ENCODE measurements at regions not wholly inside any gene's neighbourhood (a gene's known extent, or its start where the extent isn't known, plus 50 kb on each side); places are given as distances from the start of the nearest gene placed in this dataset.
"Not testable (repeated sequence)": the region's sequence is repeated elsewhere in the genome, so short reads cannot be mapped to it uniquely, and the experiment has no call there.

DNA sequence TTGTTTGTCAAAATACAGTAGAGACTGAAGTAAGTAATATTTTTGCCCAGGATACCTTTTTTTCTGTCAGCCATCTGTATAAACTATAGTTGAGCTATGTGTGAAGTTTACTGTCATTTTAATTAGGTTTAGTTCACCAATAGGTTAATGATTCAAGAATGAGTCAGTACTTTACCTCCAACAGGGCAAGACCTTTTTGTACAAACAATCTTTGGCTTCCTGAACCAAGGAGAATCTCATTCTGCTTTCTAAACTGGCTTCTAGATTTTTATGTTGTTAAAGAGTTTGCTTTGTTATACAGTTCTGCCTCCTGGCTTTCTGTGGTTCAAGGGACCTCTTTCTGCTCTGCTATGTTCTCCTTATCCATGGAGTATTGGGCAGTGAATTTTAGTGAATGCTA is 412.0 kb upstream of the NR3C2 start:
- no peak for DNase-seq

DNA sequence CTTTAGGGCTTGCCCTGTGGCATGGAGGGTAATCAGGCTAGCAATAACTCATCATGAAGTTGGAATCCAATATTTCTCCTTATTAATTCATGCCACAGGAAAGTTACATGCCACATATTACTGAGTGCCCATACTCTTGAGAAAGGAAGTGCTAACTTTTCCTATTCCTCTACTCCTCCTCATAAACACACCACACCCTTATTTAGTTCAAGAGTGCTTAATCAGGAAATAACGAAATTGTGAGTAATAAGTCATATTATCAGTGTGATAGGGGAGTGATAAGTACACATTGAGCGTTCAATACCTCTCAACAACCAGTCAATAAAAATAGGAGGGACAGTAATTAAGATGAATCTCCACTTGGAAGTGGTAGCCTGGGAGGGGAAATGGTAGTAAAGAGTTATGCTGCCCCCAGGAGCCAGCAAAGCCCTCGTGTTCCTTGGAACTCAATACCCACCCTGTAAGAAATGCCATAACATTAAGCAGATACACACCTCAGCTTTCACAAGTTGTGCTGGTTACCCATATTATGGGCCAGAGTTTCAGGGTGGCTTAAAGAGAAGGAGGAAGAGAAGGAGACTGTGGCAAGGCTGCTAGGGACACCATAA is 410.0 kb upstream of the NR3C2 start:
- DNase-seq: no peak

DNA sequence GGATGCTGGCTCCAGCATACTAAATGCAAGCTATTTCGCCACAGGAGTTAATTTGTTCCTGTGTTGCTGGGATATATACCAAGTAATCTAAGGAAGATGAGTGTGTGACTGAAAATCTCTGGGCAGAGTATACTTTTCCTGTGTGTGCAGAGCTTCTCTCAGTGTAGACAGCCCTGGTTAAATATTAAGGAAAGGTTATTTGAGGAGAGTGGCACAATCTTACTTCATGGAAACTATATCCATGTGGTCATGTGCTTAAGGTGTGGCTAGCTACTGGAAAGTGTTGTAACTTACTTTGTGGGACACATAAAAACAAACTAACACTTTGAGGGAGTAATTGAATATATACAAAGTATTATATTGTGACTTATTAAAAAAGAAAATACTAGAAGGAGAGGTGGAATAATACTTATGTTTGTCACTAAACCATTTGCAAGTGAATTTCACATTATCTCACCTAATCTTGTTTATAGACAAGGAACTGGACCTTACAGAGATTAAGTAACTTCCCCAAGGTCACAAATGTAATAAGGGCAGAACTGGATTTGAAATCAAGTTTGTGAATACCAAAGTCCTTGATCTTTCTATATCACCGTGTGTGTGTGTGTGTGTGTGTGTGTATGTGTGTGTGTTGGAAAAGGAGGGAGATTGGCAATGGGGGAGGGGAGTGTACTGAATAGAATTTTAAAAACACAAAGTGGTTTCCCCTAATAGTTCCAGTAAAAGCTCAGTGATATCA is 408.2 kb upstream of the NR3C2 start:
- no peak for DNase-seq

DNA sequence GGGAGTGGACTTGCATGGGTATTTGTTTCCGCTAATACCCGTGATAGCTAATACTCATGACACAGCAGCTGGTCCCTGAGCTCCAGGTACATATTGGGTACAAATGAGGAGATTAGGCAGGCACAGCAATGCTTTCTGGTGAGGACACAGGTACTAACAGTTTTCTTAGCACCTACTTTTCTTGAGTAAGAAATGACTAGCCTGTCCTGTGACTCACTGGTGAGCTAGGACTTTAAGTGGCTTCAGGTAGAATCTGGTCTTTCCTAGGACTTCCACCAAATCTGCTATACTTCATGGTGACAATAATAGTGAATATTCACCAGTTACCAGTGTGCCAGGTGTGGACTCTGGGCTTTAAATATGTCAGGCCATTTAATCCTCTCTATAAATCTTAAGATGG is 407.4 kb upstream of the NR3C2 start:
- no peak for DNase-seq

DNA sequence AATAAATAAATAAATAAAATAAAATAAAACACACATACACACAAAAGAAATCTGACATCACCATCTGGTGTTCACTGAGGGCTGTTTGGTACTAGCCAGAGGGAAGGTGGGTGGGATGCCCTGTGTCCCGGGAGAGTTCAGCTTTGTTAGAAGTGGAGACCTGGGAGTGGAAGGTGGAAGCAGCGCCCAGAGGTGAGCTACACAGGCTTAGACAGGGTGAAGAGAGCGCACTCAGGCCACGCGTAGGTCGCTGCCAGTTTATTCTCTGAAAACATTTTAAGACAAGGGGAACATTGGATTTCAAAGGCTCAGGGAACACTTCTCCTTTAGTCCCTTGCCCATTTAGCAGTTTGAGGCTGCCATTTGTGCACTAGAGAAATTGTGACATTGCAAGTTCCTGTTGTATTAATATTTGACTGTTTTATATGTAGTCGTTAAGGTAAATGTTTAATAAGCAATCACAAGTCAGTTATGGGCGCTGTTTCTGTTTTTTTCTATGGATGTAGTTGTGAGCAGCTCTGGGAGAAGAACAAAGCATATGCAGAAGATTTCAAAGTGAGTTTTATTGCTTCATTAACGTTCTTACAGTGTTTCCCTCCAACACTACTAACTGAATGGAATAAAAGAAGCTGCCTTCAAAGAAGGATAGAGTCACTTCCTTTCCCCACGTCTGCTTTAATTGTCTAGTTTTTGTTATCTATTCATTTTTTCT is 405.5 kb upstream of the NR3C2 start:
- no peak for DNase-seq

- DNase-seq: no peak
Measured at GRCh38 chr4:148845609-148846008, 403.4 kb upstream of the NR3C2 start.

GRCh38 chr4:148843625-148844024 is 401.4 kb upstream of the NR3C2 start:
- no peak for DNase-seq

DNA sequence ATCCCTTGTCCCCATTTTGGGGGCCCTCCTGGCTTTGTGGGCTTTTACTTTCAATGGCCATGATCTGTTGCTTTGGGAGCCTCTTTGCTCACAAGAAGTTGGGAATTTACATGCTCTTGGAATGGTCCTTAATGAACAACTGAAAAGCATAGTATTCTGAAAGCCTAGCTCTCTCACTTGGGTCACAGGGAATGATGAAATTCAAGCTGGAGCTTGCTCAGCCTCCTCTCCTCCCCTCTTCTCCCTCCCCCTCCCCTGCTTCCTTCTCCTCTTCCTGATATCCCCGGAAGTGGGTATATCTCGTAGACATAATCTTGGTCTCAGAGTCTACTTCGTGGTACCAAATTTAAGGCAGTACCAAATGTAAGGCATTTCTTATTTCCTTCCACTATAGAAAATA is 400.6 kb upstream of the NR3C2 start:
- DNase-seq: no peak

GRCh38 chr4:148837571-148837970 is 395.4 kb upstream of the NR3C2 start:
- not testable (repeated sequence) for DNase-seq

GRCh38 chr4:148834804-148835631 is 392.8 kb upstream of the NR3C2 start:
- DNase-seq: no peak

GRCh38 chr4:148831945-148832344 is 389.7 kb upstream of the NR3C2 start:
- no peak for DNase-seq

- no peak for DNase-seq
Measured at GRCh38 chr4:148828291-148828690, 386.1 kb upstream of the NR3C2 start.

DNA sequence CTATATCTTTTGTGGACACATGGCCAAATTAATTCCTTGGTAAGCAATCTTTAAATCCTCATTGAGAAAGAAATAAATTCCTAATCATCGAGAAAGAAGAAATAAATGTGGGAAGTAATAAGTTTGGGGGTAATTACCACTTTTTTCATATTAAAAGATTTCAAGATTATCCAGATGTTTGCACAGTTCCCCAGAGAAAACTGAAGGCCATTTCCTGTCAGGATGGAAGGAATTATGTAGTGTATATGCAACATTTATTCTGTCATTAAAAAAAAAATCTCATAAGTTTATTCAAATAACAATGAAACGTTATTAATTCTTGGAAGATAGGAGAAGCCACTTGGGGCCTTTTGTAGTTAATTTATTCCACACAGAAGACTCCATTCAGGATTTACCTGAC is 385.6 kb upstream of the NR3C2 start:
- no peak for DNase-seq

GRCh38 chr4:148823419-148823769 is 381.2 kb upstream of the NR3C2 start:
- DNase-seq: no peak

GRCh38 chr4:148822572-148823418 is 380.6 kb upstream of the NR3C2 start:
- no peak for DNase-seq

GRCh38 chr4:148814030-148814429 is 371.8 kb upstream of the NR3C2 start:
- no peak for DNase-seq

GRCh38 chr4:148813289-148813688 is 371.1 kb upstream of the NR3C2 start:
- DNase-seq: no peak

DNA sequence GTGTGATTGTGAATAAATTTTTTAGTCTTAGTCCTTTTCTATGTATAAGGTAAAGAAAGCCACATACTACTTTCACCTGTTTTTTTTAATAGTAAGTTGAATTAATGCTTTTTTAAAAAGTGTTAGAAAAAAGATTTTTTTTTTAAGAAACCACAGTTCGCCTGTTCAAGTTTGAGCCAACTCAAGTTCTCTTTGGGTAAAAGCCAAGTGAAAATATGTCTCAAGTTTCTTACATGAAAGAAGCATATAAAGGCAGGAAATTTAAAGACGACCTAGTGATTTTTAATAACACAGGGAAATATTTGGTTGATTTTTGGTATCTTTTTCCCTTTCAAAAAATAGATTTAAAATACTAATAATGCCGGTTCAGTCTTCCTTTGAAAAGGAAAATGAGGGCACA is 369.9 kb upstream of the NR3C2 start:
- DNase-seq: no peak

DNA sequence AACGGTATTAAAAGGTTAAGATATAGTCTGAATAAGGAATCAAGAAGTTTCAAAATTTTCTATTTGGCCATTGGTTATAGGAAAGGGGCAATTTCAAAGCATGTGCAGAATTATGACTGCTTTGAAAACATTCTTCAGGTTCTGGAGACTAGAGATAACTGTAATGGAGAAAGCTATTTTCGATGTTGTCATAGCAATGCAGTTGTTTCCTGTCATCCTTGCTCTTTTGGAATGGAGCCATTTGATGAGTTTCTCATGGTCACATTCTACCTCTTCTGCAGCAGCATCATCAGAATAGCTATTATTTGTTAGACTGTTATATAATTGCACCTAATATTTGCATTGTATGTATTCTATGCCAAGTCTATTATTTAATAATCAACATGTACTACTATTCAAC is 368.2 kb upstream of the NR3C2 start:
- no peak for DNase-seq

DNA sequence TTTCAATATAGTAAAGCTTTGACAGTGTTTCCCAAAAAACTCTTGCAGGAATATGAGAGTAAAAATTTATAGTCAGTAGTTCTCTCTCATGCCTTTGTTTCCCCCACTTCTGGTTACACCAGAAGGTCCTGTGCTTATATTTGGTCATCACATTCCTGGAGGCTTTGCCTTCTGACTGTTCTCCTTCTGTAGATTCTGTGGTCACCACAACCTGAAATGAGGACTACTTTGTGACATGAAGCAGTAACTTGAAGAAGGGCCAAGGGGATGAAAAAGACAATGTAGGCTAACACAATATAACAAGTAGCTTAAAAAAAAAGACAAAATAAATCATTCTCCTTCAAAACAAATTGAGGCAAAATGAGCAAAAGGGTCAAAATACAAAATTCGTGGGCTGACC is 366.2 kb upstream of the NR3C2 start:
- no peak for DNase-seq

GRCh38 chr4:148800940-148801339 is 358.7 kb upstream of the NR3C2 start:
- DNase-seq: no peak

DNA sequence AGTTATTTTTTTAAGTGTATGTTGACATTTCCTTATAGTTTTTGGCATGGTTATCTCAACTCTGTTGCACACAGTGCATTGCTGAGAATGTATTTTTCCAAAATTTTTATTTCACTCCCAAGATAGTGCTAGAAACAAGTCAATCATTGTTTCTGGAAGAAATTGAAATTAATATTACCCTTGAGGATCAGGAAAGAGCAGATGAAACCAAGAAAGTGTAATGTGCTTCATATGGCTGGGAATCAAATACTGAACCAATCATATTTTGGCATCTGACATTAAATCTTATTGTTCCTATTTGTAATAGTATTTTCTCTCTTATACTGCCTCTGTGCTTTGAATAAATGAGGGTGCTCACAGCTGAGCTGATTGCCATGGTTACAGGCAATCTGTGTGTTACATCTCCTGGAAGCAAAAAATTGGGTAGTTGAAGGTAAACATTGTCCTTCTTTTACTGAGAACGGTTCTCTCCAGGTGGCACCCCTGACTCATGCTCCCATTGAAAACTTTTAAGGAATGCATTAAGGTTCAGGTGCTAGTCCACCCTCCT is 358.2 kb upstream of the NR3C2 start:
- DNase-seq: no peak
